Fibroblast of upper back skin (primary cell): ENCODE measurements at regions not wholly inside any gene's neighbourhood (a gene's known extent, or its start where the extent isn't known, plus 50 kb on each side); places are given as distances from the start of the nearest gene placed in this dataset.

Experiments used
- DNase-seq: peaks from one replicate; pipeline ENCODE4 v3.0.0-alpha.2; 2013

- no peak for DNase-seq
Observed at GRCh38 chr6:48206091-48206490, 95.1 kb upstream of the PTCHD4 start.

GRCh38 chr6:48200869-48201390 is 89.9 kb upstream of the PTCHD4 start:
- no peak for DNase-seq

GRCh38 chr6:48199499-48199898 is 88.5 kb upstream of the PTCHD4 start:
- no peak for DNase-seq

GRCh38 chr6:48197941-48198340 is 86.9 kb upstream of the PTCHD4 start:
- no peak for DNase-seq

GRCh38 chr6:48194596-48195295 is 83.7 kb upstream of the PTCHD4 start:
- no peak for DNase-seq

GRCh38 chr6:48188158-48188557 is 77.2 kb upstream of the PTCHD4 start:
- no peak for DNase-seq

GRCh38 chr6:48186746-48187145 is 75.7 kb upstream of the PTCHD4 start:
- DNase-seq, result no peak

- peak; percentile 12 for DNase-seq
Observed at GRCh38 chr6:48184648-48185047, 73.7 kb upstream of the PTCHD4 start.

GRCh38 chr6:48183811-48184605 is 73.0 kb upstream of the PTCHD4 start:
- DNase-seq, result no peak

- DNase-seq, result no peak
Observed at GRCh38 chr6:48183178-48183577, 72.2 kb upstream of the PTCHD4 start.

GRCh38 chr6:48178700-48179099 is 67.7 kb upstream of the PTCHD4 start:
- DNase-seq, result no peak

- no peak for DNase-seq
Observed at GRCh38 chr6:48177786-48178185, 66.8 kb upstream of the PTCHD4 start.

- DNase-seq, result no peak
Observed at GRCh38 chr6:48176645-48177308, 65.8 kb upstream of the PTCHD4 start.

GRCh38 chr6:48169635-48170034 is 58.6 kb upstream of the PTCHD4 start:
- peak; percentile 3 for DNase-seq
